ENCODE measurements at regions not wholly inside any gene's neighbourhood (a gene's known extent, or its start where the extent isn't known, plus 50 kb on each side); places are given as distances from the start of the nearest gene placed in this dataset.
A peak's percentile ranks its signal among the peaks of the same experiment; 100 is the strongest.

- no peak for TF ChIP-seq CTCF (IDR thresholded peaks at IDR 0.05; ENCODE audit: low read length, missing control alignments)
- DNase-seq (ENCODE audit: low read depth): no peak
- no peak overlapping the region for H3K4me3 ChIP-seq (replicated peaks; ENCODE audit: low read depth, low read length)
Observed at GRCh38 chr13:33536601-33537000, 251.0 kb upstream of the STARD13 start.

GRCh38 chr13:33537026-33537425 is 251.5 kb upstream of the STARD13 start:
- DNase-seq (ENCODE audit: low read depth): no peak
- no peak overlapping the region for H3K4me3 ChIP-seq (replicated peaks; ENCODE audit: low read depth, low read length)
- no peak for TF ChIP-seq CTCF (IDR thresholded peaks at IDR 0.05; ENCODE audit: low read length, missing control alignments)

- no peak for TF ChIP-seq CTCF (IDR thresholded peaks at IDR 0.05; ENCODE audit: low read length, missing control alignments)
- no peak for DNase-seq (ENCODE audit: low read depth)
- no peak overlapping the region for H3K4me3 ChIP-seq (replicated peaks; ENCODE audit: low read depth, low read length)
Observed at GRCh38 chr13:33537676-33538075, 252.1 kb upstream of the STARD13 start.

- peak overlapping the region; percentile 50 for H3K4me3 ChIP-seq (replicated peaks; ENCODE audit: low read depth, low read length)
- TF ChIP-seq CTCF (IDR thresholded peaks at IDR 0.05; ENCODE audit: low read length, missing control alignments): no peak
- DNase-seq (ENCODE audit: low read depth): peak; percentile 8
Observed at GRCh38 chr13:33541456-33541855, 255.9 kb upstream of the STARD13 start.

GRCh38 chr13:33541962-33542308 is 256.4 kb upstream of the STARD13 start:
- peak overlapping the region; percentile 50 for H3K4me3 ChIP-seq (replicated peaks; ENCODE audit: low read depth, low read length)
- TF ChIP-seq CTCF (IDR thresholded peaks at IDR 0.05; ENCODE audit: low read length, missing control alignments): no peak
- DNase-seq (ENCODE audit: low read depth): no peak

GRCh38 chr13:33542309-33543088 is 256.9 kb upstream of the STARD13 start:
- DNase-seq (ENCODE audit: low read depth): peak; percentile 100
- peak; percentile 78 for TF ChIP-seq CTCF (IDR thresholded peaks at IDR 0.05; ENCODE audit: low read length, missing control alignments)
- H3K4me3 ChIP-seq (replicated peaks; ENCODE audit: low read depth, low read length): peak overlapping the region; percentile 58

GRCh38 chr13:33543089-33543459 is 257.5 kb upstream of the STARD13 start:
- no peak for TF ChIP-seq CTCF (IDR thresholded peaks at IDR 0.05; ENCODE audit: low read length, missing control alignments)
- DNase-seq (ENCODE audit: low read depth): no peak
- H3K4me3 ChIP-seq (replicated peaks; ENCODE audit: low read depth, low read length): peak overlapping the region; percentile 58
